Esophagus muscularis mucosa (tissue), 4 donors: ENCODE measurements at regions not wholly inside any gene's neighbourhood (a gene's known extent, or its start where the extent isn't known, plus 50 kb on each side); places are given as distances from the start of the nearest gene placed in this dataset.

Experiments
- DNase-seq: peaks from one replicate; pipeline ENCODE4 v3.0.0-alpha.2; 2017; ENCODE audit errors: extremely low spot score
- H3K27ac ChIP-seq, 4 donors: fragments of 200-600 bp; sonication (generic); replicated peaks in 1 of 4; 1 replicate in 3 of 4; 2 replicates in 1 of 4; pipeline ENCODE4 v1.5.1; 2016 to 2019; ENCODE audit warnings: mild to moderate bottlenecking in 1 of 4
- H3K27me3 ChIP-seq, 4 donors: fragments of 200-600 bp; sonication (generic); one replicate each; pipeline versions ENCODE4 v1.5.1 to v1.6.0; 2016 to 2019
- H3K36me3 ChIP-seq, 4 donors: fragments of 200-600 bp; sonication (generic); one replicate each; pipeline ENCODE4 v1.5.1; 2016 to 2019
- H3K4me1 ChIP-seq, 4 donors: fragments of 200-600 bp; sonication (generic); one replicate each; pipeline ENCODE4 v1.5.1; 2016 to 2019
- H3K4me3 ChIP-seq, 4 donors: fragments of 200-600 bp; sonication (generic); 1 replicate in 2 of 4; 2 replicates in 2 of 4; pipeline ENCODE4 v1.5.1; 2016 to 2019; ENCODE audit warnings: mild to moderate bottlenecking in 4 of 4, moderate library complexity in 1 of 4
- H3K9me3 ChIP-seq, 4 donors: fragments of 200-600 bp; sonication (generic); 1 replicate in 3 of 4; 2 replicates in 1 of 4; pipeline ENCODE4 v1.5.1; 2016 to 2019
- CTCF ChIP-seq, 3 experiments: fragments of 200-600 bp in 2 of 3; fragments of 450-650 bp in 1 of 3; sonication (generic) in 2 of 3; IDR thresholded peaks; one replicate each; pipeline ENCODE4 v1.5.1; 2017 to 2019; ENCODE audit warnings: antibody characterized with exemption in 3 of 3, mild to moderate bottlenecking in 2 of 3, moderate library complexity in 1 of 3
- EP300 ChIP-seq: sonication (generic); formaldehyde crosslinking; IDR thresholded peaks from one replicate; pipeline ENCODE4 v1.6.1; 2017; ENCODE audit warnings: antibody characterized with exemption
- POLR2A ChIP-seq: fragments of 450-650 bp; IDR thresholded peaks from one replicate; pipeline ENCODE4 v1.6.1; 2017; ENCODE audit warnings: antibody characterized with exemption, moderate library complexity, mild to moderate bottlenecking, low read depth
- POLR2AphosphoS5 ChIP-seq, 2 donors: sonication (generic); formaldehyde crosslinking; IDR thresholded peaks; one replicate each; pipeline ENCODE4 v1.6.1; 2017; ENCODE audit warnings: antibody characterized with exemption in 2 of 2
- WGBS: methylation state at CpG from one replicate; pipeline ENCODE4 v1.1.5; 2018; 5-methylcytosine and 5-hydroxymethylcytosine counted together
- intact Hi-C: fragments of 100-400 bp; cut with DNase I; formaldehyde crosslinking; loops from one replicate; pipeline ENCODE4 v1.15.1; 2023

GRCh38 chr21:17981060-17981740 lies 162.0 kb upstream of the C21orf91 start:
- WGBS, result 42% methylated on average over 4 of the region's 4 CpGs
- Histone ChIP-seq H3K27me3 (no peaks in the 10 kb centered on the region), H3K4me3 (no peak overlapping the region), H3K4me1 (no peaks in the 10 kb centered on the region), H3K9me3 (no peaks in the 10 kb centered on the region), H3K27ac (no peak overlapping the region), H3K36me3 (no peaks in the 10 kb centered on the region)
- TF ChIP-seq CTCF (IDR thresholded peaks at IDR 0.05), result no peak
- no peak for TF ChIP-seq POLR2AphosphoS5 (IDR thresholded peaks at IDR 0.05)
- no peak for TF ChIP-seq POLR2A
- TF ChIP-seq EP300, result no peak
- no peak for DNase-seq
- intact Hi-C loops, result no loop called here

GRCh38 chr21:17979763-17980162 lies 160.6 kb upstream of the C21orf91 start:
- Histone ChIP-seq H3K27me3 (no peaks in the 10 kb centered on the region), H3K4me1 (no peaks in the 10 kb centered on the region), H3K27ac (no peak overlapping the region), H3K36me3 (no peaks in the 10 kb centered on the region), H3K4me3 (no peak overlapping the region), H3K9me3 (no peaks in the 10 kb centered on the region)
- intact Hi-C loops, result no loop called here
- 66% methylated on average over 1 of the region's 1 CpG for WGBS
- DNase-seq, result no peak
- TF ChIP-seq CTCF (IDR thresholded peaks at IDR 0.05), result no peak
- TF ChIP-seq EP300, result no peak
- no peak for TF ChIP-seq POLR2AphosphoS5 (IDR thresholded peaks at IDR 0.05)

GRCh38 chr21:17978895-17979294 lies 159.7 kb upstream of the C21orf91 start:
- Histone ChIP-seq H3K9me3 (no peaks in the 10 kb centered on the region), H3K4me1 (no peaks in the 10 kb centered on the region), H3K27me3 (no peaks in the 10 kb centered on the region), H3K36me3 (no peaks in the 10 kb centered on the region), H3K4me3 (no peak overlapping the region), H3K27ac (no peak overlapping the region)
- TF ChIP-seq CTCF (IDR thresholded peaks at IDR 0.05), result no peak
- no peak for TF ChIP-seq EP300
- intact Hi-C loops, result no loop called here
- DNase-seq, result no peak
- WGBS, result 87% methylated on average over 3 of the region's 3 CpGs

- Histone ChIP-seq H3K4me1 (no peaks in the 10 kb centered on the region), H3K4me3 (no peak overlapping the region)
- TF ChIP-seq EP300 (no peak), POLR2AphosphoS5 (IDR thresholded peaks at IDR 0.05) (no peak), CTCF (IDR thresholded peaks at IDR 0.05) (no peak), POLR2A (no peak)
Observed at GRCh38 chr21:17976691-17977090, 157.5 kb upstream of the C21orf91 start.

GRCh38 chr21:17976139-17976538 lies 157.0 kb upstream of the C21orf91 start:
- Histone ChIP-seq H3K4me1 (no peaks in the 10 kb centered on the region), H3K27me3 (no peaks in the 10 kb centered on the region), H3K9me3 (no peaks in the 10 kb centered on the region), H3K36me3 (no peaks in the 10 kb centered on the region), H3K4me3 (no peak overlapping the region), H3K27ac (no peak overlapping the region)
- intact Hi-C loops, result no loop called here
- TF ChIP-seq CTCF (IDR thresholded peaks at IDR 0.05) (no peak), POLR2AphosphoS5 (IDR thresholded peaks at IDR 0.05) (no peak), POLR2A (no peak)
- WGBS, result 81% methylated on average over 2 of the region's 2 CpGs
- no peak for DNase-seq

More at GRCh38 chr21:17976691-17977090, 157.5 kb upstream of the C21orf91 start:
- DNase-seq, result no peak
- Histone ChIP-seq H3K36me3 (no peaks in the 10 kb centered on the region), H3K9me3 (no peaks in the 10 kb centered on the region), H3K27me3 (no peaks in the 10 kb centered on the region), H3K27ac (no peak overlapping the region)
- intact Hi-C loops, result no loop called here
